HG03095 (cell line): ENCODE measurements at regions not wholly inside any gene's neighbourhood (a gene's known extent, or its start where the extent isn't known, plus 50 kb on each side); places are given as distances from the start of the nearest gene placed in this dataset.

Experiments
- ATAC-seq: cut with Tn5 transposase; IDR thresholded peaks from one replicate; pipeline ENCODE4 v1.9.1; 2021; ENCODE audit warnings: moderate library complexity; ENCODE audit not compliant: unreplicated experiment

GRCh38 chr9:91090130-91090410 is 271.6 kb downstream of the AUH start:
- no peak for ATAC-seq

- ATAC-seq: no peak
Observed at GRCh38 chr9:91092214-91092613, 269.5 kb downstream of the AUH start.

DNA sequence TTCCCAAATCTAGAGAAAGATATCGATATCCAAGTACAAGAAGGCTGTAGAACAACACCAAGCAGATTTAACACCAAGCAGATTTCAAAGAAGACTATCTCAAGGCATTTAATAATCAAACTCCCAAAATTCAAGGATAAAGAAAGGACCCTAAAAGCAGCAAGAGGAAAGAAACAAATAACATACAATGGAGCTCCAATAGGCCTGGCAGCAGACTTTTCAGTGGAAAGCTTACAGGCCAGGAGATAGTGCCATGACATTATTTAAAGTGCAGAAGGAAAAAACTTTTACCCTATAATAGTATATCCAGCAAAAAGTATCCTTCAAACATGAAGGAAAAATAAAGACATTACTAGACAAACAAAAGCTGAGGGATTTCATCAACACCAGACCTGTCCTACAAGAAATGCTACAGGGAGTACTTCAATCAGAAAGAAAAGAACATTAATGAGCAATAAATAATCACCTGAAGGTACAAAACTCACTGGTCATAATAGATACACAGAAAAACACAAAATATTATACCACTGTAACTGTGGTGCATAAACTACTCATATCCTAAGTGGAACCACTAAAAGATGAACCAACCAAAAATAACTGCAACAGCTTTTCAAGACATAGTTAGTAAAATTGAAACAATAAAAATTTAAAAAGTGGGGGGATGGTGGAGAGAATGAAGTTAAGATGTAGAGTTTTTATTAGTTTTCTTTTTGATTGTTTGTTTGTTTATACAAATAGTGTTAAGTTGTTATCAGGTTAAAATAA is 267.2 kb downstream of the AUH start:
- no peak for ATAC-seq

GRCh38 chr9:91098203-91098850 is 263.4 kb downstream of the AUH start:
- ATAC-seq: no peak

- no peak for ATAC-seq
Observed at GRCh38 chr9:91099436-91099835, 262.3 kb downstream of the AUH start.

GRCh38 chr9:91100878-91101450 is 260.8 kb downstream of the AUH start:
- no peak for ATAC-seq

DNA sequence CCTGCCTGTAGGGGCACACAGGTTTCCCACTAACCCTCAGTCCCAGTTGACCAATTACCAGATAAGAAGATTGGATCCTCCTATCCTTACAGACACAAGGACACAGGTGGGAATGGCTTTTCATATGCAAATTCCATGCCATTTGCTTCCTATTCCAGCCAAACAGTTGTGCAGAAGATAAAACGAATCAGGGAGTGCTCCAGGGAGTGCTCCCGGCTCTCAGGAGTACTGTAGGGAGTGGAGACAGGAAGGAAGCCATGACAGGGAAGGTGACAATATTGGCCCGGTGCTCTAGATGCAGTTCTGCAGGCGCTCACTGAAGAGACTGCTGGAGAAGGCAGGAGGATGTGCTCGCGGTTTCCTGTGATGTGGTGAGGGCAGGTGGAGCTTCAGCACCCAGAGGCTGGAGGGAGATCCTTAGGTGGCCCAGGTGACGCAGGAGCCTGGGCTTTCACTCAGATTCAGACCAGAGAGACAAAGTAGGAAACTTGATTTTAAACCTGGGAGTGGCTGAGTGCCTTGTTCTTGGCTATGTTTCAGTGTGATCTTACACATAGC is 260.0 kb downstream of the AUH start:
- no peak for ATAC-seq

GRCh38 chr9:91102269-91102668 is 259.4 kb downstream of the AUH start:
- ATAC-seq: no peak

DNA sequence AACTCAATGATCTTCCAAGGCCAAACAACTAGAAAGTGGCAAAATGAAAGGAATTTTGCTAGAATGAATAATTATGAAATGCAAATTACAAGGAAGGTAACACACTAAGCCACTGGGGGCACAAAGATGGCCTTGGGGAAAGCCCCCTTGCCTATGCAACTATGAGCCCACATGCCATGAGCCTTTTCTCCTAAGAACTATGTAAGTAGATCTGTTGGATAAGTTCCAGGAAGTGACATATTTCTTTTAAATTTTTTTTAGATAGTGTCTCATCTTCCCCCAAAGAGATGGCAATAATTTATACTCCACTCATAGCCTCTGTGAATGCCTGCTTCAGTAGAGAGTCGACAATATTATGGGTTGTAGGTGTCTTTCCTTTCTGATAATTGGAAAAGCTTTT is 257.8 kb downstream of the AUH start:
- no peak for ATAC-seq

- no peak for ATAC-seq
Observed at GRCh38 chr9:91106415-91107081, 255.2 kb downstream of the AUH start.

GRCh38 chr9:91111226-91111625 is 250.5 kb downstream of the AUH start:
- ATAC-seq: no peak

DNA sequence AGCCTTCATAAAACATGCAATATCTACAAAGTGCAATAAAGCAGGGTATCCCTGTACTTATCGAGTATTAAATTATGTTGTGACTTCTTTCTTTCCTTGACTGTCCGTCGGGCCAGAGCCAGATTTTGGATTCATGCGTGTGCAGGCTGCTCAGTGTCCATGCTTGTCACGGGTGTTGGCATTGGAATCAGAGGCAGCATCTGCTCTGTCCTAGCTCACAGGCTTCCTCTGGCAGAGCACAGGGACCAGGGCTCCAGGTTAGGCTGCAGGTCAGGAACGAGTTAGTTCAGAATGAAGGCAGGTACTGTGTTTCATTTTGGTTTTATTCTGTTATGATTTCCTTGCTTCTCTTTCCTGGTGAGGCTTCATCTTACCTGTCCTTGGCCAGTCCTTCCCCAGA is 249.8 kb downstream of the AUH start:
- ATAC-seq: no peak

DNA sequence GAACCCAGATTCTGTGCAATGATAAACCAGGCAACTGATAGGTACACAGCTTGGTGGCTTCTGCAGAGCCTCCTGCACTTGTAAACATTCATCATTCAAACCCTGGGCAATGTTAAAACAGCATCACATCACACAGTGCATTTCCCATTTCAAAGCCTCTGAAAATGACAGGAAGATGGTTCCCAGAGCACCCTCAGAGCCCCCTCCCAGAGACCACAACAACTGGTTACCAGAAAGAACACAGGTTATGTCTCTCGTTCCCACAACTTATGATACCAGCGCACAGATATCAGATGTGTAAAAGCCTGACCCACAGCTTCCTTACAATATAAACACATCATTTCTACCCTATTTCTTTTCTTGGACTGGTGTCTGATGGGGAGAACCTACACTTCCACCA is 248.7 kb downstream of the AUH start:
- no peak for ATAC-seq

- no peak for ATAC-seq
Observed at GRCh38 chr9:91114450-91114849, 247.3 kb downstream of the AUH start.

DNA sequence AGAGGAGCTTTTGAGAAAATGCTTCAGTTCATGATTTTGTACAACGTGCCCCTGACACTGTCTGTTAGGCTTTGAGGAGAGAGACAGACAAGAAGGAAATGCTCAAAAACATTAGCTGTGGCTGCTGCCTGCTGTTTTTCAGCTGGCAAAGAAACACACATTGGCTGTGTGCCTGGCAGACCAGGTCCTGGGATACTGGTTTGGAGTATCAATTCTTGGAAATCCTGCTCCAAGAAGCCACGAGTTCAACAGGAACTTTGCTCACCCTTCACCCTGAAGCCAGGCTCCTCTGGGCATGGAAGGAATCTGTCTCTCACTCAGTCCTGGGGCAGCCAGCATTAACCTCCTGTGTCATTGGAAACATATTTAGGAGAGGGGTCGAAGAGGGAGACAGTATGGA is 245.5 kb downstream of the AUH start:
- ATAC-seq: no peak

- no peak for ATAC-seq
Observed at GRCh38 chr9:91116711-91117110, 245.0 kb downstream of the AUH start.

GRCh38 chr9:91117474-91117891 is 244.2 kb downstream of the AUH start:
- ATAC-seq: no peak

GRCh38 chr9:91117959-91118703 is 243.6 kb downstream of the AUH start:
- ATAC-seq: no peak

- ATAC-seq: no peak
Observed at GRCh38 chr9:91118704-91119025, 243.1 kb downstream of the AUH start.

DNA sequence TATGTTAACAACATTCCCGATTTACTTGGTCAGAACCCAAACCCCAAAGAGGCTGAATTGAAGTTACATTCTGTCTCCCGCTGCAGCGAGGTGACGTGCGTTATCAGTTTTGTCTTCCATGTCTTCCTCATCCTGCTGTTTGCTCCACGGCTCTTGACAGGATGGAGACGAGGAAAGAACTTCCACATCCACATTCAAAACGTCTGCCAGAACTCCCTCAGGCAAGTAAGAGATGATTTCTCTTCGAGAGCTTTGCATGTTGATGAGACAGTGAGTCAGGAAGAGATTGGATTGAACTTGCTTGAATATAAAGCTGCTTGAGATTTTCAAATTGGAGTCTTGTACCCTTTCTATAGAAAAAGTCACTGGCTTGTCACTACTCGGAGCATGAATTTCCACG is 242.6 kb downstream of the AUH start:
- no peak for ATAC-seq

DNA sequence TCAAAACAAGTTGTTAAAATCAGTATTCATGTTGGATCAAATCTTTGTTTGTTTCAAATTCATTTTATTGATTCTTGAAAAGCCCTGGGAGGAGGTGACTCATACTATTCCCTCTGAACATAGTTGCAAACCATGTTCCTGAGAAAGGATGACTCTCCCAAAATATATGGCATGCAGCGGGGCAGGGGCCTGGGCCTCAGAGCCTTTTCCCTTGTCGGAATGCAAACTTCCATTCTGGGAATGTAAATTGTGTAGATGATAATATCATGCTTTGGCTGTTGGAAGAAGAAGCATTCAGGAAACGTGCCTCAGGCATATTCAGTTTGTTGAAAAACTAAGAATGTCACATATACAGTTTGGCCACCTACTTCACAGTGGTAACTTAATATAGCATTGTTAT is 242.0 kb downstream of the AUH start:
- no peak for ATAC-seq
